ENCODE measurements at regions not wholly inside any gene's neighbourhood (a gene's known extent, or its start where the extent isn't known, plus 50 kb on each side); places are given as distances from the start of the nearest gene placed in this dataset.

- TF ChIP-seq CTCF (IDR thresholded peaks at IDR 0.05 in 2 of 3, conservative IDR thresholded peaks at IDR 0.05 in 1 of 3; ENCODE audit: control insufficient read depth in 2 of 3, extremely low read depth in 1 of 3, insufficient read depth in 1 of 3, low read depth in 3 of 3, low read length in 3 of 3) (no peak), NFIC (IDR thresholded peaks at IDR 0.05; ENCODE audit: low read depth, low read length) (no peak), GABPA (IDR thresholded peaks at IDR 0.05; ENCODE audit: low read depth) (no peak), MXI1 (IDR thresholded peaks at IDR 0.05; ENCODE audit: low read depth, low read length) (no peak), KDM1A (IDR thresholded peaks at IDR 0.05; ENCODE audit: borderline replicate concordance) (no peak), PBX3 (IDR thresholded peaks at IDR 0.05; ENCODE audit: insufficient replicate concordance, low read depth, low read length) (no peak), MAX (IDR thresholded peaks at IDR 0.05; ENCODE audit: low read depth, low read length) (no peak), CBFB (IDR thresholded peaks at IDR 0.05; ENCODE audit: low read depth) (no peak), HCFC1 (IDR thresholded peaks at IDR 0.05; ENCODE audit: low read length) (no peak)
- TF ChIP-seq, protein P1, sequence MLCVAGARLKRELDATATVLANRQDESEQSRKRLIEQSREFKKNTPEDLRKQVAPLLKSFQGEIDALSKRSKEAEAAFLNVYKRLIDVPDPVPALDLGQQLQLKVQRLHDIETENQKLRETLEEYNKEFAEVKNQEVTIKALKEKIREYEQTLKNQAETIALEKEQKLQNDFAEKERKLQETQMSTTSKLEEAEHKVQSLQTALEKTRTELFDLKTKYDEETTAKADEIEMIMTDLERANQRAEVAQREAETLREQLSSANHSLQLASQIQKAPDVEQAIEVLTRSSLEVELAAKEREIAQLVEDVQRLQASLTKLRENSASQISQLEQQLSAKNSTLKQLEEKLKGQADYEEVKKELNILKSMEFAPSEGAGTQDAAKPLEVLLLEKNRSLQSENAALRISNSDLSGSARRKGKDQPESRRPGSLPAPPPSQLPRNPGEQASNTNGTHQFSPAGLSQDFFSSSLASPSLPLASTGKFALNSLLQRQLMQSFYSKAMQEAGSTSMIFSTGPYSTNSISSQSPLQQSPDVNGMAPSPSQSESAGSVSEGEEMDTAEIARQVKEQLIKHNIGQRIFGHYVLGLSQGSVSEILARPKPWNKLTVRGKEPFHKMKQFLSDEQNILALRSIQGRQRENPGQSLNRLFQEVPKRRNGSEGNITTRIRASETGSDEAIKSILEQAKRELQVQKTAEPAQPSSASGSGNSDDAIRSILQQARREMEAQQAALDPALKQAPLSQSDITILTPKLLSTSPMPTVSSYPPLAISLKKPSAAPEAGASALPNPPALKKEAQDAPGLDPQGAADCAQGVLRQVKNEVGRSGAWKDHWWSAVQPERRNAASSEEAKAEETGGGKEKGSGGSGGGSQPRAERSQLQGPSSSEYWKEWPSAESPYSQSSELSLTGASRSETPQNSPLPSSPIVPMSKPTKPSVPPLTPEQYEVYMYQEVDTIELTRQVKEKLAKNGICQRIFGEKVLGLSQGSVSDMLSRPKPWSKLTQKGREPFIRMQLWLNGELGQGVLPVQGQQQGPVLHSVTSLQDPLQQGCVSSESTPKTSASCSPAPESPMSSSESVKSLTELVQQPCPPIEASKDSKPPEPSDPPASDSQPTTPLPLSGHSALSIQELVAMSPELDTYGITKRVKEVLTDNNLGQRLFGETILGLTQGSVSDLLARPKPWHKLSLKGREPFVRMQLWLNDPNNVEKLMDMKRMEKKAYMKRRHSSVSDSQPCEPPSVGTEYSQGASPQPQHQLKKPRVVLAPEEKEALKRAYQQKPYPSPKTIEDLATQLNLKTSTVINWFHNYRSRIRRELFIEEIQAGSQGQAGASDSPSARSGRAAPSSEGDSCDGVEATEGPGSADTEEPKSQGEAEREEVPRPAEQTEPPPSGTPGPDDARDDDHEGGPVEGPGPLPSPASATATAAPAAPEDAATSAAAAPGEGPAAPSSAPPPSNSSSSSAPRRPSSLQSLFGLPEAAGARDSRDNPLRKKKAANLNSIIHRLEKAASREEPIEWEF (IDR thresholded peaks at IDR 0.05; ENCODE audit: insufficient replicate concordance, low read depth, low read length), result no peak
Measured at GRCh38 chr2:187017438-187017837, 168.5 kb upstream of the ZSWIM2 start.

All from GM12878 (cell line).